HEK293T (cell line): ENCODE measurements at regions not wholly inside any gene's neighbourhood (a gene's known extent, or its start where the extent isn't known, plus 50 kb on each side); places are given as distances from the start of the nearest gene placed in this dataset.

Source experiments
- CTCF ChIA-PET: fragments of 350-600 bp; formaldehyde crosslinking; extraction: SDS; loops from one replicate; lab custom pipeline; 2021; ENCODE audit warnings: antibody characterized with exemption, inconsistent platforms; lab: Yijun Ruan, JAX
- POLR2A ChIA-PET: fragments of 350-600 bp; formaldehyde crosslinking; extraction: SDS; loops from one replicate; lab custom pipeline; 2020; ENCODE audit warnings: antibody characterized with exemption, inconsistent platforms; lab: Yijun Ruan, JAX
- DNase-seq: peaks from one replicate; pipeline ENCODE4 v3.0.0; 2012; ENCODE audit warnings: mixed read lengths; ENCODE audit errors: extremely low spot score
- ARNT ChIP-seq: fragments of 450-650 bp; IDR thresholded peaks from 2 replicates; pipeline ENCODE4 v1.6.1; 2017; ENCODE audit warnings: mild to moderate bottlenecking
- BHLHE40 ChIP-seq: fragments of 450-650 bp; IDR thresholded peaks from 2 replicates; pipeline ENCODE4 v1.6.1; 2016; ENCODE audit warnings: mild to moderate bottlenecking, moderate library complexity, borderline replicate concordance
- CTBP1 ChIP-seq: fragments of 450-650 bp; IDR thresholded peaks from 2 replicates; pipeline ENCODE4 v1.6.1; 2016; ENCODE audit warnings: borderline replicate concordance
- ELF4 ChIP-seq: fragments of 450-650 bp; IDR thresholded peaks from 2 replicates; pipeline ENCODE4 v1.6.1; 2017; ENCODE audit warnings: antibody characterized with exemption
- FOXA1 ChIP-seq: fragments of 450-650 bp; IDR thresholded peaks from 2 replicates; pipeline ENCODE4 v1.6.1; 2016; ENCODE audit warnings: mild to moderate bottlenecking
- FOXK2 ChIP-seq: fragments of 450-650 bp; IDR thresholded peaks from 2 replicates; pipeline ENCODE4 v1.6.1; 2016; ENCODE audit warnings: mild to moderate bottlenecking
- FOXM1 ChIP-seq: fragments of 450-650 bp; IDR thresholded peaks from 2 replicates; pipeline ENCODE4 v1.6.1; 2017; ENCODE audit warnings: mild to moderate bottlenecking, borderline replicate concordance
- HDGF ChIP-seq: fragments of 450-650 bp; IDR thresholded peaks from 2 replicates; pipeline ENCODE4 v1.6.1; 2017; ENCODE audit warnings: antibody characterized with exemption, borderline replicate concordance
- L3MBTL2 ChIP-seq: fragments of 450-650 bp; conservative IDR thresholded peaks from 2 replicates; pipeline ENCODE4 v1.6.1; 2016; ENCODE audit warnings: mild to moderate bottlenecking
- LEF1 ChIP-seq: fragments of 450-650 bp; IDR thresholded peaks from 2 replicates; pipeline ENCODE4 v1.6.1; 2017; ENCODE audit warnings: mild to moderate bottlenecking, borderline replicate concordance
- NFRKB ChIP-seq: fragments of 450-650 bp; IDR thresholded peaks from 2 replicates; pipeline ENCODE4 v1.6.1; 2016; ENCODE audit warnings: mild to moderate bottlenecking, moderate library complexity
- PKNOX1 ChIP-seq: fragments of 450-650 bp; IDR thresholded peaks from 2 replicates; pipeline ENCODE4 v1.6.1; 2016
- SP1 ChIP-seq: fragments of 450-650 bp; IDR thresholded peaks from 2 replicates; pipeline ENCODE4 v1.6.1; 2017
- SUZ12 ChIP-seq: fragments of 450-650 bp; IDR thresholded peaks from 2 replicates; pipeline ENCODE4 v1.6.1; 2016; ENCODE audit warnings: mild to moderate bottlenecking
- TARDBP ChIP-seq: fragments of 450-650 bp; IDR thresholded peaks from 2 replicates; pipeline ENCODE4 v1.6.1; 2016
- ZNF384 ChIP-seq: fragments of 450-650 bp; IDR thresholded peaks from 2 replicates; pipeline ENCODE4 v1.6.1; 2016

DNA sequence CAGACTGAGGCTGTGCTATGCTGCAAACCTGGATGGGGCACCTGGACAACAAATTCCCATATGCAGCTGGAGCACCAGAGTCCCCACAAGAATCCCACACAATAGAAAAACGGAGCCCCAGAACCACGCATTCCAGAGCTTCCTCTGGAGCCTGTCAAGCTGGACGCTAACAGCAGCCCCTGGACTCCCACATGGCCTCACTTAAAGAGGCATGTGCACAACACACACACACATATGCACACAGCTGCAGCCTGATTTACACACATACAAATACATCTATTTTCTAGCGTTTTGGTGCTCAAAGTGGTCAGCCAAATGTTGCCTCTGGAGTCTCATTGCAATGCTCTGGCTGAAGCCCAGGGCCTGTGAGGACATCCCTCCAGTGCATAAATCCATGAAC is 632.7 kb upstream of the ID2 start:
- no peak for DNase-seq
- POLR2A ChIA-PET, result no interaction called here
- CTCF ChIA-PET, result no interaction called here
- TF ChIP-seq ZNF384 (no peak), PKNOX1 (no peak), NFRKB (no peak), FOXA1 (no peak), L3MBTL2 (no peak), FOXK2 (no peak), SUZ12 (no peak), LEF1 (no peak), ARNT (no peak), HDGF (no peak), ELF4 (no peak), CTBP1 (no peak), SP1 (no peak), TARDBP (no peak)

DNA sequence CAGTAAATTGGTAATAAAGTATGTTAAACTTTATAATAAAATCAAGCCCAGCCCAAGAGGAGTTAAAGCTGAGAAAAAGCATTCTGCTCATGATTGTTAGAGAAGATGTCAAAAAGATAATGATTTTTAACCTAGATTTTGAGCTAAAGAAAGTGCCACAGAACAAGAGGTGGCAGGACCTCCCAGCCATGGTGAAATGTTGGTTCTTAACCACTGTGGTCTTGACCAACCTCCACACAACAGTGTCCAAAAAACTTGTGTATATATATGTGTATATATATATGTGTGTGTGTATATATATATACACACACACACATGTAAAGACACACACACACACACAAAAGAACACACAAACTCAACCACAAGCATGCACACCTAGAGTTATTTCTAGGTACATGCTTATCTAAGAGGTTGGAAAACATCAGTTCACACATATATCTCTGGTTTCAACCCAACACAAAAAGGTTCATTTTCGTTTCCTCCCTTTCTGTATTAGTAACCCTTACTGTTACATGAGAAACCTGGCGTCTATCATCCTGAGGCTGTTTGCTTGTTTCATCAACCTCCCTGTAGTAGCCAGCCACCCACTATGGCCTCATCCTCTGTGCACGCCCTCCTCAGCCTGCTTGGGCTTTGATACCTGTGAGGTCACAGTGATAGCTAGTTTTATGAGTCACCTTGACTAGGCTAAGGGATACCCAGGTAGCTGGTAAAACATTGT is 631.8 kb upstream of the ID2 start:
- CTCF ChIA-PET, result no interaction called here

DNA sequence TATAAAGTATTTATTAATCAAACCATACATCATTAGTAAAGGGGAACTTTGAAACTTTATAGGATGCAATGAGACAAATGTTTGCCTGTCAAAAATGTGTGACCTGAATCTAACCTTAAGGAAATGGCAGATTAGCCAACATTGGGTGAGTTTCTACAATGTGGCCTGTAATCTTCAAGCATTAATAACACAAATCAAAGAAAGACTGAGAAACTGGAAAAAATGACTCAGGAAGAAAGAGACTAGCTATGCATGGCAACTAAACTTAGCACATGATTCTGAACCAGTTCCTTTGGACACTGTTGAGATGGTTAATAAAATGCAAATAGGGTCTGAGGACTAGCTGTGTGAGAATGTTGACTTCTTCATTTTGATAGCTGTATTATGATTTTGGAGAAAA is 628.6 kb upstream of the ID2 start:
- ChIA-PET POLR2A (no interaction called here), CTCF (no interaction called here)
- TF ChIP-seq FOXA1 (no peak), ZNF384 (no peak), BHLHE40 (no peak), ELF4 (no peak), LEF1 (no peak), FOXM1 (no peak)
- no peak for DNase-seq

More for the DNA sequence above, 631.8 kb upstream of the ID2 start:
- POLR2A ChIA-PET, result no interaction called here
- TF ChIP-seq HDGF (no peak), L3MBTL2 (no peak), CTBP1 (no peak), FOXA1 (no peak), FOXK2 (no peak), ELF4 (no peak), PKNOX1 (no peak), LEF1 (no peak), ZNF384 (no peak), NFRKB (no peak), TARDBP (no peak), BHLHE40 (no peak), FOXM1 (no peak), ARNT (no peak), SP1 (no peak), SUZ12 (no peak)
- DNase-seq, result no peak

GRCh38 chr2:8054070-8054469 is 627.8 kb upstream of the ID2 start:
- no peak for DNase-seq
- TF ChIP-seq TARDBP (no peak), SUZ12 (no peak), CTBP1 (no peak), FOXM1 (no peak), FOXA1 (no peak), ZNF384 (no peak), ELF4 (no peak), BHLHE40 (no peak), SP1 (no peak), L3MBTL2 (no peak), ARNT (no peak), NFRKB (no peak)
- ChIA-PET CTCF (no interaction called here), POLR2A (no interaction called here)

- POLR2A ChIA-PET, result no interaction called here
- TF ChIP-seq FOXM1 (no peak), ZNF384 (no peak), ARNT (no peak), HDGF (no peak), FOXA1 (no peak), SP1 (no peak), FOXK2 (no peak), L3MBTL2 (no peak), NFRKB (no peak), PKNOX1 (no peak)
- CTCF ChIA-PET, result no interaction called here
- no peak for DNase-seq
These were observed 623.2 kb upstream of the ID2 start for GRCh38 chr2:8058652-8059051.

- TF ChIP-seq ARNT, result no peak
- TF ChIP-seq ELF4, result no peak
- TF ChIP-seq BHLHE40, result no peak
- TF ChIP-seq TARDBP, result no peak
- no peak for TF ChIP-seq SUZ12
- no peak for TF ChIP-seq FOXM1
- no peak for TF ChIP-seq ZNF384
- TF ChIP-seq CTBP1, result no peak
- TF ChIP-seq L3MBTL2, result no peak
- no peak for TF ChIP-seq LEF1
- TF ChIP-seq HDGF, result no peak
- no peak for TF ChIP-seq FOXA1
- DNase-seq, result no peak
- CTCF ChIA-PET, result no interaction called here
- POLR2A ChIA-PET, result no interaction called here
These were observed 622.6 kb upstream of the ID2 start for GRCh38 chr2:8059255-8059654.
